SU-DHL-6 (cell line): ENCODE measurements at regions not wholly inside any gene's neighbourhood (a gene's known extent, or its start where the extent isn't known, plus 50 kb on each side); places are given as distances from the start of the nearest gene placed in this dataset.

Source experiments
- H2AFZ ChIP-seq: fragments of 200-600 bp; sonication (generic); 2 replicates; pipeline ENCODE4 v1.6.1; 2014; ENCODE audit warnings: low read depth, mild to moderate bottlenecking, moderate library complexity, mixed read lengths, antibody characterized with exemption, low read length; ENCODE audit not compliant: severe bottlenecking
- H3F3A ChIP-seq: fragments of 200-600 bp; shearing (Covaris generic); 2 replicates; pipeline ENCODE4 v1.6.0; 2016; ENCODE audit warnings: antibody characterized with exemption, mild to moderate bottlenecking; ENCODE audit not compliant: insufficient read depth
- H3K27ac ChIP-seq: fragments of 200-600 bp; sonication (generic); 2 replicates; pipeline ENCODE4 v1.5.1; 2016; ENCODE audit warnings: low read depth, mild to moderate bottlenecking, low read length, moderate library complexity, mixed read lengths
- H3K27me3 ChIP-seq: fragments of 200-600 bp; sonication (generic), shearing (Covaris generic); 2 replicates; pipeline ENCODE4 v1.6.0; 2014; ENCODE audit warnings: mild to moderate bottlenecking, low read length
- H3K36me3 ChIP-seq: fragments of 200-600 bp; sonication (generic); 2 replicates; pipeline ENCODE4 v1.6.1; 2014; ENCODE audit warnings: mild to moderate bottlenecking, low read length, mixed read lengths
- H3K4me2 ChIP-seq: fragments of 300-600, 200-600 bp; shearing (Covaris generic), sonication (generic); 2 replicates; pipeline ENCODE4 v1.6.0; 2014; ENCODE audit warnings: low read length, low read depth, mild to moderate bottlenecking; ENCODE audit not compliant: poor library complexity, severe bottlenecking
- H3K4me3 ChIP-seq: fragments of 200-600 bp; sonication (generic); 2 replicates; pipeline ENCODE4 v1.5.1; 2014; ENCODE audit warnings: antibody characterized with exemption, low read length, mild to moderate bottlenecking, mixed read lengths; ENCODE audit not compliant: insufficient read depth, poor library complexity, severe bottlenecking
- H3K79me2 ChIP-seq: fragments of 200-600 bp; sonication (generic); 2 replicates; pipeline ENCODE4 v1.6.1; 2014; ENCODE audit warnings: mild to moderate bottlenecking, low read length, moderate library complexity; ENCODE audit not compliant: insufficient read depth
- H3K9ac ChIP-seq: fragments of 200-600 bp; sonication (generic); 2 replicates; pipeline ENCODE4 v1.7.0; 2014; ENCODE audit warnings: mild to moderate bottlenecking, low read length
- H3K9me2 ChIP-seq: fragments of 200-600 bp; sonication (generic); replicated peaks from 2 replicates; pipeline ENCODE4 v1.6.1; 2014; ENCODE audit warnings: low read length; ENCODE audit not compliant: insufficient read depth
- H3K9me3 ChIP-seq: fragments of 200-600 bp; sonication (generic); 2 replicates; pipeline ENCODE4 v1.6.1; 2014; ENCODE audit warnings: low read length, mixed read lengths; ENCODE audit not compliant: insufficient read depth
- H4K20me1 ChIP-seq: fragments of 200-600 bp; sonication (generic); 2 replicates; pipeline ENCODE4 v1.6.1; 2014; ENCODE audit warnings: low read depth, mild to moderate bottlenecking, antibody characterized with exemption, low read length, moderate library complexity, mixed read lengths
- CTCF ChIP-seq: fragments of 200-600 bp; sonication (generic); IDR thresholded peaks from one replicate; pipeline ENCODE4 v1.5.1; 2017; ENCODE audit warnings: antibody characterized with exemption, mild to moderate bottlenecking, low read length, moderate library complexity; ENCODE audit not compliant: insufficient read depth, poor library complexity, severe bottlenecking
- EZH2phosphoT487 ChIP-seq: fragments of 200-600 bp; sonication (generic), shearing (Covaris generic); conservative IDR thresholded peaks from 2 replicates; pipeline ENCODE4 v1.6.1; 2018; ENCODE audit warnings: mild to moderate bottlenecking, antibody characterized with exemption, low read length, moderate library complexity, mixed read lengths

- no peak overlapping the region for H3K4me2 ChIP-seq
- TF ChIP-seq EZH2phosphoT487 = no peak
- no peak for TF ChIP-seq CTCF
- no peaks in the 10 kb centered on the region for H3F3A ChIP-seq
- no peaks in the 10 kb centered on the region for H3K9me2 ChIP-seq
- H2AFZ ChIP-seq = no peak overlapping the region
- no peak overlapping the region for H3K9ac ChIP-seq
- no peak overlapping the region for H3K4me3 ChIP-seq
- H3K9me3 ChIP-seq = no peaks in the 10 kb centered on the region
- no peaks in the 10 kb centered on the region for H3K79me2 ChIP-seq
- no peaks in the 10 kb centered on the region for H3K36me3 ChIP-seq
- H3K27ac ChIP-seq = no peak overlapping the region
- no peaks in the 10 kb centered on the region for H4K20me1 ChIP-seq
- no peaks in the 10 kb centered on the region for H3K27me3 ChIP-seq
Observed at GRCh38 chr10:111750165-111750849, 433.3 kb downstream of the GPAM start.

GRCh38 chr10:111756217-111757061 lies 427.1 kb downstream of the GPAM start:
- Histone ChIP-seq H3K27ac (no peak overlapping the region), H3F3A (no peaks in the 10 kb centered on the region), H3K79me2 (no peaks in the 10 kb centered on the region), H3K9me3 (no peaks in the 10 kb centered on the region), H3K9me2 (no peaks in the 10 kb centered on the region), H3K4me2 (peak overlapping the region; percentile 43), H4K20me1 (no peaks in the 10 kb centered on the region), H3K36me3 (no peaks in the 10 kb centered on the region), H3K9ac (no peak overlapping the region), H3K27me3 (no peaks in the 10 kb centered on the region), H3K4me3 (no peak overlapping the region), H2AFZ (no peak overlapping the region)
- TF ChIP-seq CTCF (peak; percentile 43), EZH2phosphoT487 (no peak)

GRCh38 chr10:111758593-111758992 lies 425.0 kb downstream of the GPAM start:
- Histone ChIP-seq H3K9ac (no peak overlapping the region), H3K27ac (no peak overlapping the region), H4K20me1 (no peaks in the 10 kb centered on the region), H3F3A (no peaks in the 10 kb centered on the region), H3K9me3 (no peaks in the 10 kb centered on the region), H3K4me2 (no peak overlapping the region), H3K36me3 (no peaks in the 10 kb centered on the region), H2AFZ (no peak overlapping the region), H3K27me3 (no peaks in the 10 kb centered on the region), H3K9me2 (no peaks in the 10 kb centered on the region), H3K79me2 (no peaks in the 10 kb centered on the region), H3K4me3 (no peak overlapping the region)
- TF ChIP-seq EZH2phosphoT487 (no peak), CTCF (no peak)
